Thymus (tissue), 11 donors: ENCODE measurements at regions not wholly inside any gene's neighbourhood (a gene's known extent, or its start where the extent isn't known, plus 50 kb on each side); places are given as distances from the start of the nearest gene placed in this dataset.

Experiments used
- DNase-seq, 9 donors: peaks; one replicate each; pipeline ENCODE4 v3.0.0-alpha.2; 2013; ENCODE audit warnings: low spot score in 9 of 9, low read depth in 6 of 9, missing footprints in 1 of 9
- H3K27ac ChIP-seq, 2 donors: one replicate each; pipeline ENCODE4 v1.5.1; 2013; ENCODE audit warnings: control low read depth in 1 of 2, low read depth in 1 of 2, low read length in 1 of 2, mild to moderate bottlenecking in 1 of 2, moderate library complexity in 1 of 2
- H3K27me3 ChIP-seq, 2 donors: one replicate each; pipeline ENCODE4 v1.5.1; 2013; ENCODE audit warnings: low read length in 1 of 2; ENCODE audit not compliant: control insufficient read depth in 2 of 2, insufficient read depth in 1 of 2
- H3K36me3 ChIP-seq, 2 donors: one replicate each; pipeline ENCODE4 v1.5.1; 2013; ENCODE audit warnings: low read length in 1 of 2, mild to moderate bottlenecking in 1 of 2, moderate library complexity in 1 of 2; ENCODE audit not compliant: control insufficient read depth in 2 of 2, insufficient read depth in 2 of 2
- H3K4me1 ChIP-seq, 2 donors: one replicate each; pipeline ENCODE4 v1.5.1; 2013; ENCODE audit warnings: low read length in 2 of 2; ENCODE audit not compliant: control insufficient read depth in 2 of 2, insufficient read depth in 2 of 2
- H3K4me3 ChIP-seq, 2 donors: one replicate each; pipeline ENCODE4 v1.5.1; 2013; ENCODE audit warnings: low read length in 2 of 2, control low read depth in 1 of 2, mild to moderate bottlenecking in 1 of 2
- H3K9me3 ChIP-seq, 2 donors: one replicate each; pipeline ENCODE4 v1.5.1; 2013; ENCODE audit warnings: low read length in 1 of 2, mild to moderate bottlenecking in 1 of 2; ENCODE audit not compliant: control insufficient read depth in 2 of 2, insufficient read depth in 1 of 2
- WGBS: extraction: QIAGEN DNeasy Blood & Tissue Kit; methylation state at CpG from one replicate; pipeline ENCODE4 v1.1.7; 2013; 5-methylcytosine and 5-hydroxymethylcytosine counted together
- donor health status: healthy.

DNA sequence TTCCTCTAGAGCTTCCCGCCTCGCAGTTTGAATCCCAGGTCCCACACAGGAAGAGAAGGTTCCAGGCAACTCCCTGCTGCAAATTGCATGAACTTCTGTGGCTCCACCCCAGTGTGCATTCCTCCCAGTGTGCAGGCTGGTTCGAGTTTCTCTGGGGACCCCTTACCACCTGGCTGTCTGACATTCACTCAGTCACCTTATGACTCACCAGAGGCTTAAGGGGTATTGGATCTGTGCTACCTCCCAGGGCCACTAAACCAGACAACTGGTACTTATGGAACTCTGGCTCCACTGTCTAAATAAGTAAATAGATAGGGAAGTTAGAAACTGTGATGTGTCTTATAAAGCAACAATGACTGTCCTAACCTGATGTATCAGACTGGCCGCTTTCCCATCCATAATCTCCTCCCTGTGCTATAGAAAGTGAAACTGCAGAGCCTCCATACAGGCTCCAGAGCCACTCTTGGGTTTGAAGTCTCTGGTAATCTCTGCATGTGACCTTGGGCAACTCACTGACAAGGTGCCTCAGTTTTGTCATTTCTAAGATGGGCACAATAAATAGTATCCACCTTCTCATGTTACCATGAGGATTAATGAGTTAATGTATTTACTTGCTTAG is 720.6 kb downstream of the SEMA5A start:
- Histone ChIP-seq H3K36me3 (no peaks in the 10 kb centered on the region), H3K27me3 (no peaks in the 10 kb centered on the region), H3K27ac (no peak overlapping the region), H3K4me3 (no peak overlapping the region), H3K9me3 (no peaks in the 10 kb centered on the region), H3K4me1 (peaks cover 0 to 3% of the 10 kb centered on the region in 2 donors)
- DNase-seq, result no peak
- WGBS, result 81% methylated on average over 4 of the region's 4 CpGs

DNA sequence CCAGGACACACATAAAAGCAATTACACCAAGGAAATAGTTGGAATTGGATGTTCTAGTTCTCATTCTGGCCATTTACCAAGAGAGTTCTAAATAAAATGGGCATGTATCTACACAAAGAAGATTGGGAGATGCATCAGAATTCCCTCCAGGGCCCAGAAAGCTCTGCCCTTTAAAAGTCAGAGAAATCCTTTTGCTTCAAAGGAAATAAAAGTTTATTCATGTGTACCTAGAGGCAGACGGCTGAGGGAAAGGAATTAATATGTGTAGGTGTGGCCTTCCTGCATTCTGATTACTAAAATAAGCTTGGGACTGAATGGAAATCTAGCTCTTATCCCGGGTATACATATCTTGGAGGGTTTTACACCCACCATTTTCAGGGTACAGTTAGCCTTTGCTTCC is 719.4 kb downstream of the SEMA5A start:
- 72% methylated on average over 2 of the region's 2 CpGs for WGBS
- no peak overlapping the region for H3K4me3 ChIP-seq
- no peak for DNase-seq

GRCh38 chr5:8827696-8828095 is 718.2 kb downstream of the SEMA5A start:
- Histone ChIP-seq H3K9me3 (no peaks in the 10 kb centered on the region), H3K4me1 (peaks cover 0 to 3% of the 10 kb centered on the region in 2 donors), H3K4me3 (no peak overlapping the region), H3K27ac (no peak overlapping the region), H3K36me3 (no peaks in the 10 kb centered on the region), H3K27me3 (no peaks in the 10 kb centered on the region)
- DNase-seq, result no peak
- WGBS, result 63% methylated on average over 4 of the region's 4 CpGs

More for the DNA sequence above, 719.4 kb downstream of the SEMA5A start:
- Histone ChIP-seq H3K9me3 (no peaks in the 10 kb centered on the region), H3K36me3 (no peaks in the 10 kb centered on the region), H3K27ac (no peak overlapping the region), H3K27me3 (no peaks in the 10 kb centered on the region), H3K4me1 (peaks cover 0 to 3% of the 10 kb centered on the region in 2 donors)

- Histone ChIP-seq H3K27me3 (no peaks in the 10 kb centered on the region), H3K36me3 (no peaks in the 10 kb centered on the region), H3K9me3 (no peaks in the 10 kb centered on the region), H3K27ac (no peak overlapping the region), H3K4me3 (no peak overlapping the region), H3K4me1 (peaks cover 0 to 3% of the 10 kb centered on the region in 2 donors)
- 97% methylated on average over 2 of the region's 2 CpGs for WGBS
- DNase-seq, result no peak
Measured at GRCh38 chr5:8828596-8829322, 717.1 kb downstream of the SEMA5A start.

DNA sequence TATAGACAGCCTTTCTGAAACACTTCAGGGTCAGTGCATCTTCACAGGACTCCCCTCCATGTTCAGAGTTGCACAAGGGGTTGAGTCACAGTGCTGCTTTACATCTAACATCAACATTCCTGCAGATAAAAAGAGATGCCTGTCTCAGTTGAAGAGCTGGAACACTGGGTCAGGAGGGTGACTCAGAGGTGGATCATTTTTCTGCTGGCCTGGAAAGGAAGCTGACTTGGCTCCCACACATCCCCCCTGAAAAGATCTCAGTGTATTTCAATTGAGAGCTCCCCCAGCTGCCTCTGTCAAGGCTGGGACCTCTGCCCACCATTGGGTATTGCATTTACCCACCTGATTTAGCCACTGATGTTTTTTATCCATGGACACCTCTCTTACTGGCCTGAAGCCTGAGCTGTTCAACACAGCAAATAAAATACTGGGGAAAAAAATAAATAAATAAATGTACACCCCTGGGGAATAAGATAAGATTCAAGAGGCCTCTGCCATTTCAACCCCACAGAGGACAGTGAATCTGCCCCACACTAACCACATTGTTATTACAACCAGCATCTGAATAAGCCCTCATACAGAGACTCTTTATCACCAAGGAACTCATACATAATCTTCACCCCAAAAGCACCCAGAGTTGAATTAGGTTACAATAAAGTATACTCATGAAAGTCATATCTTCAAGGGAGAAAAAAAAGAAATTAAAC is 716.4 kb downstream of the SEMA5A start:
- Histone ChIP-seq H3K36me3 (no peaks in the 10 kb centered on the region), H3K9me3 (no peaks in the 10 kb centered on the region), H3K27ac (no peak overlapping the region), H3K27me3 (no peaks in the 10 kb centered on the region), H3K4me3 (no peak overlapping the region), H3K4me1 (peaks cover 0 to 3% of the 10 kb centered on the region in 2 donors)
- DNase-seq, result no peak

GRCh38 chr5:8831251-8831650 is 714.6 kb downstream of the SEMA5A start:
- Histone ChIP-seq H3K4me1 (peaks cover 0 to 3% of the 10 kb centered on the region in 2 donors), H3K27me3 (no peaks in the 10 kb centered on the region), H3K36me3 (no peaks in the 10 kb centered on the region), H3K4me3 (no peak overlapping the region), H3K27ac (no peak overlapping the region), H3K9me3 (no peaks in the 10 kb centered on the region)
- 88% methylated on average over 3 of the region's 3 CpGs for WGBS
- DNase-seq, result no peak

DNA sequence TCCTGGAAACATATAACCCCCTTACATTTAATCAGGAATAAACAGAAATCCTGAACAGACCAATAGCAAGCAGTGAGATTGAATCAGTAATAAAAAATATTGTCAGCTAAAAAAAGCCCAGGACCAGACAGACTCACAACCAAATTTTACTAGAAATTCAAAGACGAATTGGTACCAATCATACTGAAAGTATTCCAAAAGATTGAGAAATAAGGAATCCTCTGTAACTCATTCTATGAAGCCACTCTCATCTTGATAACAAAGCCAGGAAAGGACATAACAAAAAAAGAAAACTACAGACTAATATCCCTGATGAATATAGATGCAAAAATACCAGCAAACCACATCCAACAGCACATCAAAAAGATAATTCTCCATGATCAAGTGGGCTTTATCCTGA is 714.0 kb downstream of the SEMA5A start:
- Histone ChIP-seq H3K27me3 (no peaks in the 10 kb centered on the region), H3K4me3 (no peak overlapping the region), H3K36me3 (no peaks in the 10 kb centered on the region), H3K9me3 (no peaks in the 10 kb centered on the region), H3K4me1 (peaks cover 0 to 3% of the 10 kb centered on the region in 2 donors), H3K27ac (no peak overlapping the region)
- DNase-seq, result no peak
- 92% methylated on average over 1 of the region's 1 CpG for WGBS

DNA sequence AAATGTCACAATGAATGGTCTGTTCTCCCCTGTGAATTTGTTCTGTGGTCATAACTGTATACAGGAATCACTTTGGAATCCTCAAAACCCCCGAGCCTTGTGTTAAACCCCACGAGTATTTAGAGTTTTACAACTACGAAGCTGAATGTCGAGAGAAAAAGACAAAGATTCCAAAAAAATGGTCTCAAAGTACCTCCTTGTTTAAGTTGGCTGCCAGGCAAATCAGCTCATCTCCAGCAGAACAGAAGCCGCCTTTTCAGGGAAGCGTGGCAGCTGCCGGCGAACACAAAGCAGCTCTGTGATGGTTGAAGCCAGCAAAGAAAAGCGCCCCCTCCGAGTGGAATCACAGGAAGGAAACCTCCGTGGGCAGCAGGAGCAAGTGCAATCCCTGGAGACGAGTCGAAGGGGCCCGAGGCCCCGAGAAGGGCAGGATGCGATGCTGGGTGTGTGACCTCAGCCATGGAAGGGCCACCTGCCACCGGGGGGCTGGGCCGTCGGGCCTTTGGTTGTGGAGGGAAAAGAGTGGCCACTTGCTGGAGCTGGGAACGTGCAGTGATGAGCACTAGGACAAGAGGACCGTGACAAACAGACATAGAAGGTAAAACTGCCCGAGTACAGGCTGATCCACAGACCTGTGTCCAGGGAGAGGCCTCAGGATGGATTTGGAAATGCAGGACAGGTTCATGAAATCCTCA is 706.4 kb downstream of the SEMA5A start:
- DNase-seq, result no peak
- 88% methylated on average over 22 of the region's 22 CpGs for WGBS
- Histone ChIP-seq H3K4me3 (no peak overlapping the region), H3K9me3 (peaks cover 0 to 27% of the 10 kb centered on the region in 2 donors), H3K4me1 (no peaks in the 10 kb centered on the region), H3K27me3 (no peaks in the 10 kb centered on the region), H3K36me3 (no peaks in the 10 kb centered on the region), H3K27ac (no peak overlapping the region)

- Histone ChIP-seq H3K4me1 (no peaks in the 10 kb centered on the region), H3K36me3 (no peaks in the 10 kb centered on the region), H3K27ac (no peak overlapping the region), H3K27me3 (no peaks in the 10 kb centered on the region), H3K4me3 (no peak overlapping the region), H3K9me3 (peaks cover 0 to 27% of the 10 kb centered on the region in 2 donors)
- DNase-seq, result no peak
- 78% methylated on average over 39 of the region's 39 CpGs for WGBS
Measured at GRCh38 chr5:8840237-8840636, 705.6 kb downstream of the SEMA5A start.
